Mesothelial cell of epicardium (in vitro differentiated cells): ENCODE measurements at regions not wholly inside any gene's neighbourhood (a gene's known extent, or its start where the extent isn't known, plus 50 kb on each side); places are given as distances from the start of the nearest gene placed in this dataset.
"Not testable (repeated sequence)": the region's sequence is repeated elsewhere in the genome, so short reads cannot be mapped to it uniquely, and the experiment has no call there.

Source experiments
- DNase-seq, 2 experiments: peaks; one replicate each; pipeline ENCODE4 v3.0.0; 2021; ENCODE audit warnings: low spot score in 2 of 2; ENCODE audit not compliant: unreplicated experiment in 2 of 2
- H3K27ac Mint-ChIP-seq: 2 replicates; pipeline ENCODE4 v1.8.0; 2021; ENCODE audit warnings: mixed read lengths
- H3K27me3 Mint-ChIP-seq: 2 replicates; pipeline ENCODE4 v1.8.0; 2021; ENCODE audit warnings: low read depth, mixed read lengths
- H3K36me3 Mint-ChIP-seq: 2 replicates; pipeline ENCODE4 v1.8.0; 2021; ENCODE audit warnings: mixed read lengths
- H3K4me1 Mint-ChIP-seq: 2 replicates; pipeline ENCODE4 v1.8.0; 2021; ENCODE audit warnings: mixed read lengths
- H3K4me3 Mint-ChIP-seq: 2 replicates; pipeline ENCODE4 v1.8.0; 2021; ENCODE audit warnings: mild to moderate bottlenecking, moderate library complexity, mixed read lengths
- H3K9me3 Mint-ChIP-seq: 2 replicates; pipeline ENCODE4 v1.8.0; 2021; ENCODE audit warnings: mixed read lengths

DNA sequence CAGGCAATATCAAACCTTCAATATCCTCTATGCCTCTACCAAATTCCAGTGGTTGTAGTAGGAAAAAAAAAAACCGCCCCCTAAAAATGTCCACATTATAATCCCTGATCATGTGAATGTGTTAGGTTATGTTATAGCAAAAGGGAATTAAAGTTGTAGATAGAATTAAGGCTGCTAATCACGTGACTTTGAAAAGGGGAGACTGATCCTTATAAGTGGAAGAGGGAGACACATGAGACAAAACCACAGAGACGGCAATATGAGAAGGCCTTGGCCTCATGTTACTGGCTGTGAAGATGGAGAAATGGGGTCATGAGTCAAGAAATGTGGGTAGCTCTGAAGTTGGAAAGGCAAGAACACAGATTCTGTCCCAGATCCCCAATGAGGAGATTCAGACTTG, 1711.3 kb downstream of the KHDRBS2 start:
- H3K27me3 Mint-ChIP-seq, H3K27ac Mint-ChIP-seq, H3K36me3 Mint-ChIP-seq, H3K4me1 Mint-ChIP-seq, DNase-seq, H3K4me3 Mint-ChIP-seq: not testable (repeated sequence)
- peaks cover 28% of the 10 kb centered on the region for H3K9me3 Mint-ChIP-seq

DNA sequence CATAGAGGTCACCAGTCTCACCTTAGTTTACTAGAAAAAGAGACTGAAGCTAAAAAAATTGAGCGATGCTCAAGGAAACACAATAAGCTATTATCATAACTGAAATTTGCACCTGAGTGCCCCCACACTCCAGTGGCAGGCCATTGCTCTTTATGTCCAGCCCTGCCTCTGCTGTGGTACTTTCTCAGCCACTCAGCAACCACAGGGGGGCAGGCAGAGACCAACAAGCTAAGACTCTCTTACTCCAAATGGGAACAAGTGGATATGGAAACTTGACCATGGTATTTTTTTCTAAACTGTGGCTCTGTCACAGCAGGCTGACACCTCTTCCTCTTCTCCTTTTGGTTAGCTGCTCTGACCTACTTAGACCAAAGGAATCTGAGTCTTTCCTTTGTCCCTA, 1713.4 kb downstream of the KHDRBS2 start:
- not testable (repeated sequence) for H3K27ac Mint-ChIP-seq, H3K4me3 Mint-ChIP-seq, DNase-seq, H3K4me1 Mint-ChIP-seq, H3K27me3 Mint-ChIP-seq, H3K36me3 Mint-ChIP-seq
- H3K9me3 Mint-ChIP-seq: peaks cover 22% of the 10 kb centered on the region

- not testable (repeated sequence) for H3K36me3 Mint-ChIP-seq, DNase-seq, H3K4me1 Mint-ChIP-seq, H3K27ac Mint-ChIP-seq, H3K27me3 Mint-ChIP-seq, H3K4me3 Mint-ChIP-seq
- H3K9me3 Mint-ChIP-seq: peaks cover 14% of the 10 kb centered on the region
Observed at GRCh38 chr6:60571293-60572016, 1714.6 kb downstream of the KHDRBS2 start.

GRCh38 chr6:60570599-60570998, 1715.4 kb downstream of the KHDRBS2 start:
- H3K36me3 Mint-ChIP-seq, H3K27ac Mint-ChIP-seq, H3K4me1 Mint-ChIP-seq, H3K27me3 Mint-ChIP-seq, H3K4me3 Mint-ChIP-seq, H3K9me3 Mint-ChIP-seq, DNase-seq: not testable (repeated sequence)

DNA sequence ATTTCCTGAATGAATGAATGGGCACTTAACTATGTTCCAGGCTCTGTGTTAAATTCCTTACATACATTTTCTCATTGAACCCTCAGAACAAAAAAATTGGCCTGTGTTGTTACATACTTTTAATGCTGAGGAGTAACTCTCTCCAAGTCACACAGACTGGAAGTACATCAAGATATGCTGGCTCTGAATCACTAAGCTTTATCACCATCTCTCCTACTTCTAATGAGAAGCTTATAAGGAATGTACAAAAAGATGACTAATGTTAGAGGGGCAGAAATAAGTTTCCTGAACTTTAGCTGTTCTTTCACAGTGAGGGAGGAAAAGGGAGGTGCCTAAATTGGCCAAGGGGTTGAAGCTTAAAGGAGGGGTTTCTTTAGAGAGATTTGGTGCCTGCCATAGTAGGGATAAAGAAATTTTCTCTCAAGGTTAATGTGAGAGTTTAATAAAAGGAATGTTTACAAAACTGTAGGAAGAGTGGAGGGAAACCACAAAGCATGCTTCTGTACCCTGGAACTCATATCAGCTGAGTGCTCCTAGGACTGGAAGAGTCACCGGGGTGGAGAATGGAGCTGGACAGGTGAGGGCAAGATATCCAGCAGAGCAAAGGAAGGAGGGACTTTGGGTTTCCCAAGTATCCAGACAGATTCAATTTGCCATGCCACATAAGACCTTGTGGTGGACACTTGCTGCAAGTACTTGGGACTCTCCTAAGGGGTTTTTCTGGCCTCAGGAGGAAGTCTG, 1718.4 kb downstream of the KHDRBS2 start:
- not testable (repeated sequence) for H3K27ac Mint-ChIP-seq, H3K9me3 Mint-ChIP-seq, H3K4me1 Mint-ChIP-seq, H3K4me3 Mint-ChIP-seq, H3K27me3 Mint-ChIP-seq, DNase-seq, H3K36me3 Mint-ChIP-seq

DNA sequence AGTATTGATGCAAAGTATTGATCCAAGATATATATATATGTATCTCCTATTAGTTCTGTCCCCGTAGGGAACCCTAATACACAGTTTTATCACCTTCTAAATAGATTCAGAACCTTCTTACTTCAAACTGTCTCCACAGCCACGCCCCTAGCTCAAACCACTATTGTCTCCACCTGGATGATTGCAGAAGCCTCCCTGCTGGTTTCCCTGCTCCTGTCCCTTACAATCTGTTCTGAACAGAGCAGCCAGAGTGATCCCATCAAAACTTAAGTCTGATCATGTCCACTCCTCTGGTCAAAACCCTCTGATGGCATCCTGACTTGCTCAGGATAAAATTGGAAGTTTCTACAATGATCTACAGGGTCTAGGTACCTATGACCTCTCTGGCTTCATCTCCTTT, 1719.6 kb downstream of the KHDRBS2 start:
- not testable (repeated sequence) for DNase-seq, H3K36me3 Mint-ChIP-seq, H3K27ac Mint-ChIP-seq, H3K27me3 Mint-ChIP-seq, H3K4me3 Mint-ChIP-seq, H3K4me1 Mint-ChIP-seq
- peaks cover 11% of the 10 kb centered on the region for H3K9me3 Mint-ChIP-seq

GRCh38 chr6:60559702-60560101, 1726.3 kb downstream of the KHDRBS2 start:
- H3K36me3 Mint-ChIP-seq, H3K4me1 Mint-ChIP-seq, H3K4me3 Mint-ChIP-seq, H3K27me3 Mint-ChIP-seq, H3K27ac Mint-ChIP-seq, DNase-seq: not testable (repeated sequence)
- peaks cover 17% of the 10 kb centered on the region for H3K9me3 Mint-ChIP-seq

DNA sequence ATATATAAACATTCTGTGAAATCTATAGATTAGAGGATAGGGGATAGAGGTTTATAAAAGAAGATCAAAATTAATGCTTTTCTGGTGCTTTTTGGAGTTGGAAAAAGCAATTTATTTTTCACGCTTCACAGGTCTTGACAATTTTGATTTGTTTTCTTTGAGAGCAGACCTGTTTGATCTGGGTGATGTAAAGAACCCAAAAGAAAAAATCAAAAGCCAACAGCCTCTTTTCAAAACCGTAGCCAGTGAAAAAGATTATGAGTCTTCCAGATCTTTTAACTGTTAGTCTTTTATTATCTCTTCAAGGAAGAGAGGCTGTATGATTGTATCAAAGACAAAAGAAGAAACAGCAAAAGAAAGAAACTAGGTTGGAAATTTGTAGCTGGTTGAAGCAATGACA, 1738.7 kb downstream of the KHDRBS2 start:
- not testable (repeated sequence) for H3K9me3 Mint-ChIP-seq, H3K4me3 Mint-ChIP-seq, H3K36me3 Mint-ChIP-seq, H3K27ac Mint-ChIP-seq, H3K4me1 Mint-ChIP-seq, DNase-seq
- H3K27me3 Mint-ChIP-seq: peaks cover 34% of the 10 kb centered on the region

DNA sequence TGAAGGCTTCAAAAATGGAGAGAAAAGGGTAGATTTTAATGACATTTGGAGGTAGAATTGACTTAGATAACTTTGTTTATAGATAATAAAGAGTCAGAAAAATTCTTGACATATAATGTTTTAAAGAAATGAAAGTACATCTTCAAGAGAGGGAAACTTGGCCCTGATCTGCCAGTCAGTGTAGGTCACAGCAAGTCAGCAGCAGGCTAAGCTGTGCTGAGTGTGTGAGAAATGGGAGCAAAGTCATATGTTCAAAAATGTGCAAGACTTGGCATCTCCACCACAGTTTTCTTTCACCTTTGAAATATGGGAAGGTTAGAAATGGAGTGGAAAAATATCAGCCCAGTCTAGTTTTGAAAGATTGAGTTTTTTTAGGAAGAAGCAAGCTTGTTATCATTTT, 1761.3 kb downstream of the KHDRBS2 start:
- not testable (repeated sequence) for H3K27ac Mint-ChIP-seq, H3K27me3 Mint-ChIP-seq

DNA sequence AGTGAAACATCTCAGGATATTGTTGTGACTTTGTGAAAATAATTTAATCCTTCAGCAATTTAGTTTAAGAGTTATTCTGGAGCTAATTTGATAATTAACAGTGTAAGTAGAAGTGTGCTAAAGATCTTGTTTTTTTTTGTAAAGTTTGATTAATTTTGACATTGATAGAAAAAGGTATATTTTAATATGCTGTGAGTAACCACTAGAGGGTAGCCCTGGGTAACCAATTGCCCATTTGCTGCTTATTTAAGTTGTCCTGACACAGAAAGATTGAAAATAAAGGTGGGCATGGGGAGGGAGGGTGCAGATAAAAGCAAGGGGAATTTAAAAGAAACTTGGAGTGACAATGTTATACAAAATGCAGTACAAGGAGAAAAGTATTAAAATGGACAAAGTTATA, 1808.3 kb downstream of the KHDRBS2 start:
- not testable (repeated sequence) for DNase-seq, H3K4me1 Mint-ChIP-seq, H3K9me3 Mint-ChIP-seq

More for the DNA sequence above, 1761.3 kb downstream of the KHDRBS2 start:
- H3K4me3 Mint-ChIP-seq, H3K36me3 Mint-ChIP-seq, H3K9me3 Mint-ChIP-seq, H3K4me1 Mint-ChIP-seq, DNase-seq: not testable (repeated sequence)

DNA sequence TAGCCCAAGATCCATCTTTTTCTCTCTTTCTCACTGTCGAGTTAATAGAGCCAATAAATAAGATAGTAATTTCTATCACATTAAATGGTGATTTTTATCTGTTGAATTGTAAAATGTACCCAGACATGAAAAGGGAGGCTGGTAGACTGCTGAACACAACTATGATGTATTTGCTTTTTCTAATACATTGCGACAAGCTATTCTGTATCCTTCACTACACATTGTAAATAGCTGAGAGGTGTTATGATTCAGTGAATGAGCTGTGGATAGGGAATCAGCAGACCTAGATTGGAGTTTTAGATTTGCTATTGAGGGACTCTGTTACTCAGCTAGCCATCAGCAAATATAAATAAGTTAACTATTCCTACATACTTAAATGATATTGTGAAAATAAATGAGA, 1812.2 kb downstream of the KHDRBS2 start:
- not testable (repeated sequence) for DNase-seq

More for the DNA sequence above, 1808.3 kb downstream of the KHDRBS2 start:
- not testable (repeated sequence) for H3K36me3 Mint-ChIP-seq, H3K27ac Mint-ChIP-seq, H3K27me3 Mint-ChIP-seq, H3K4me3 Mint-ChIP-seq

GRCh38 chr6:60471426-60471825, 1814.6 kb downstream of the KHDRBS2 start:
- H3K4me1 Mint-ChIP-seq, H3K4me3 Mint-ChIP-seq: not testable (repeated sequence)

More for the DNA sequence above, 1812.2 kb downstream of the KHDRBS2 start:
- H3K9me3 Mint-ChIP-seq, H3K27ac Mint-ChIP-seq, H3K4me3 Mint-ChIP-seq, H3K36me3 Mint-ChIP-seq, H3K4me1 Mint-ChIP-seq, H3K27me3 Mint-ChIP-seq: not testable (repeated sequence)

DNA sequence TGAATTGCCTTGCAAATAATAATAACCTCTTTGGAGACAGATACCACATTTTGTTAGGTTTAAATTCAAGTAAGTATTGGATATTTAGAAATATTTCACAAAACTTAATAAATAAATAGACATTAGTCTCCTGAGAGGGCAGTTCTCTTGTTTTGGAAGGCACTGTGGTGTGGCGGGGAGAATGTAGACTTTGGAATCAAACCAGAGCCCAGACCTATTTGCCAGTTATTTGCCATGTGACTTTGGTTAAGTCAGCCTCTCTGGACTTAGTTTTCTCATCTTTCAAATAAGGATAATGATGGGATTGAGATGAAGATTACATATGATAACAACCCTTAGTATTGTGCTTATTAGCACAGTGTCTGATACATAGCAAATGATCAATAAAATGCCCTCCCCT, 1835.6 kb downstream of the KHDRBS2 start:
- not testable (repeated sequence) for H3K9me3 Mint-ChIP-seq, H3K27me3 Mint-ChIP-seq, DNase-seq, H3K4me3 Mint-ChIP-seq, H3K27ac Mint-ChIP-seq, H3K36me3 Mint-ChIP-seq, H3K4me1 Mint-ChIP-seq

More at GRCh38 chr6:60471426-60471825, 1814.6 kb downstream of the KHDRBS2 start:
- H3K36me3 Mint-ChIP-seq, H3K9me3 Mint-ChIP-seq, H3K27ac Mint-ChIP-seq, H3K27me3 Mint-ChIP-seq, DNase-seq: not testable (repeated sequence)

DNA sequence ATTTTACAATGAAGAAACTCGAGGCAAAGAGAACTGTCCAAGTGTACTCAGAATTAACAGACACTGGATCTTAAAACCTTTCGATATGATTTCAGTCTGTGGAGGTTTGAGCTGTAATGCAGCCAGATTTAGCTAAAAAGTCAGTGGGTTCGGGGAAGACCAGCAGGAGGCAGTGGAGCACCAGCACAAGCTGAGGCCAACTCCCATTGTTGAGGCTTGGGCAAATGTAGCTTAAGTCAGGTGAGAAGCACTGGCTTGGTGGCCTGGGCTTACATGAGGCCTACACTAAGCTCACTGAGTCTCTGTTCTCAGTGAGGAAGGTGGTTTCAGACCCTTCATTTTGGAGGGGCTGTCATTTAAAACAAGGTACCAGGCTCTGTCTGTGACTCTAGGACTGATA, 1841.5 kb downstream of the KHDRBS2 start:
- not testable (repeated sequence) for H3K4me1 Mint-ChIP-seq, H3K27ac Mint-ChIP-seq, H3K27me3 Mint-ChIP-seq, DNase-seq, H3K36me3 Mint-ChIP-seq, H3K4me3 Mint-ChIP-seq, H3K9me3 Mint-ChIP-seq
